AG04449 (cell line): ENCODE measurements at regions not wholly inside any gene's neighbourhood (a gene's known extent, or its start where the extent isn't known, plus 50 kb on each side); places are given as distances from the start of the nearest gene placed in this dataset.

Experiments
- CTCF ChIA-PET: fragments of 350-600 bp; formaldehyde crosslinking; extraction: SDS; loops from one replicate; lab custom pipeline; 2021; ENCODE audit warnings: antibody characterized with exemption; lab: Yijun Ruan, JAX
- POLR2A ChIA-PET: fragments of 400-600, 350-600 bp; formaldehyde crosslinking; extraction: SDS; loops from one replicate; lab custom pipeline; 2020; ENCODE audit warnings: antibody characterized with exemption, inconsistent platforms; lab: Yijun Ruan, JAX
- DNase-seq: peaks from one replicate; pipeline ENCODE4 v3.0.0-alpha.2; 2010; ENCODE audit warnings: low read depth, low spot score
- H3K4me3 ChIP-seq: 2 replicates; pipeline ENCODE4 v1.5.1; 2011; ENCODE audit warnings: low read depth, mild to moderate bottlenecking, control low read depth, low read length
- CTCF ChIP-seq: IDR thresholded peaks from one replicate; pipeline ENCODE4 v1.5.1; 2011; ENCODE audit warnings: mild to moderate bottlenecking, moderate library complexity, low read length, control low read depth, inconsistent platforms; ENCODE audit not compliant: insufficient read depth; ENCODE audit errors: missing control alignments

DNA sequence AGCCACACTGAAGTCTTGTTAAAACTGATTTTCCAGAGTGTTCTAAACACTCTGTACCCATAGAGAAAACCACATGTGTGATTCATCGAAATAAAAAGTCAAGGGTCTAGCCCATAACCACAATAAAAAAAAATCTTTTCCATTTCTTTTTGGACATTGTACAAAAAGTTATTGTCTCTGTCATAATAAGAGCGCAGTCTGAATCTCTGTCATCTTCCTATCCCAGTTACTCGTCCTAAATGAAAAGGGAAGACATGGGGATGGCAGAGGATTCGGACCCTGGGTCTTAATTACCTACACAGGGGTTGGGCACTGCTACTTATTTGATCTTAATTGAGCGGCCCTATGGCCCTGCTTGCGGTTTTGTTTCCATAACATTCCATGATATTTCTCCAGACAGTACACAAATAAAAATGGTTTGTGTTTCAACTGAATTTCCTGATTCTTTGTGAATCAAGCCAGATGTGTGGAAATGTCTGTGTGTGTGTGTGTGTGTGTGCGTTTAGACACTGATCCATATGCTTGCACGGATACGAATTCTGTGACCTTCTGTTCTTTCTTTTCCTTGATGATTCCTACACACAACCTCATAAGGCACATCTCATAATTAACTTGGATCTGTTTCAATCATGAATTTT lies 133.4 kb upstream of the SPATS2L start:
- H3K4me3 ChIP-seq: no peak overlapping the region
- no peak for DNase-seq
- CTCF ChIA-PET: no interaction called here
- POLR2A ChIA-PET: no interaction called here
- TF ChIP-seq CTCF: no peak

DNA sequence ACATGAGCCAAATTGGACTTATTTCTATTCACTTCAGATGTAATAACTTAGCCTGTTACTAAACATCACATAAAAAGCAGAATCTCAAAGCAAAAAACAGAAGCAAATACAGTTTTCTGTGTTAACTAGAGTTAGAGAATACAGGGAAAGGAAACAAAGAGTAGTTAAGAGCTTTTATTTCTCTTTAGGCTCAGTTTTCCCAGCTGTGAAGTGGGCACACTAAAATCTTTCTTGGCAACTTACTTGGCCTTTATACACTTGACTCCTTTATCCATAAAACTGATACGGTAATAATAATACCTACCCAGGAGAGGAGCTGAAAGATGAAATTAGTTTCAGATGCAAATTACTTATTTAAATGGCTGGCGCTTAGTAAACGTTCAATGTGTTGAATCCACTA lies 132.8 kb upstream of the SPATS2L start:
- CTCF ChIA-PET: no interaction called here
- no peak for TF ChIP-seq CTCF
- H3K4me3 ChIP-seq: no peak overlapping the region
- POLR2A ChIA-PET: no interaction called here
- DNase-seq: no peak

- H3K4me3 ChIP-seq: no peak overlapping the region
- CTCF ChIA-PET: interaction anchor here (1.3 to 1.8 kb wide), 2 partner anchors 14 to 195 kb away, joined by 3 to 5 read pairs; no protein-coding TSS in a partner anchor
- POLR2A ChIA-PET: no interaction called here
- no peak for DNase-seq
- no peak for TF ChIP-seq CTCF
These were observed 131.9 kb upstream of the SPATS2L start for GRCh38 chr2:200174433-200175216.

DNA sequence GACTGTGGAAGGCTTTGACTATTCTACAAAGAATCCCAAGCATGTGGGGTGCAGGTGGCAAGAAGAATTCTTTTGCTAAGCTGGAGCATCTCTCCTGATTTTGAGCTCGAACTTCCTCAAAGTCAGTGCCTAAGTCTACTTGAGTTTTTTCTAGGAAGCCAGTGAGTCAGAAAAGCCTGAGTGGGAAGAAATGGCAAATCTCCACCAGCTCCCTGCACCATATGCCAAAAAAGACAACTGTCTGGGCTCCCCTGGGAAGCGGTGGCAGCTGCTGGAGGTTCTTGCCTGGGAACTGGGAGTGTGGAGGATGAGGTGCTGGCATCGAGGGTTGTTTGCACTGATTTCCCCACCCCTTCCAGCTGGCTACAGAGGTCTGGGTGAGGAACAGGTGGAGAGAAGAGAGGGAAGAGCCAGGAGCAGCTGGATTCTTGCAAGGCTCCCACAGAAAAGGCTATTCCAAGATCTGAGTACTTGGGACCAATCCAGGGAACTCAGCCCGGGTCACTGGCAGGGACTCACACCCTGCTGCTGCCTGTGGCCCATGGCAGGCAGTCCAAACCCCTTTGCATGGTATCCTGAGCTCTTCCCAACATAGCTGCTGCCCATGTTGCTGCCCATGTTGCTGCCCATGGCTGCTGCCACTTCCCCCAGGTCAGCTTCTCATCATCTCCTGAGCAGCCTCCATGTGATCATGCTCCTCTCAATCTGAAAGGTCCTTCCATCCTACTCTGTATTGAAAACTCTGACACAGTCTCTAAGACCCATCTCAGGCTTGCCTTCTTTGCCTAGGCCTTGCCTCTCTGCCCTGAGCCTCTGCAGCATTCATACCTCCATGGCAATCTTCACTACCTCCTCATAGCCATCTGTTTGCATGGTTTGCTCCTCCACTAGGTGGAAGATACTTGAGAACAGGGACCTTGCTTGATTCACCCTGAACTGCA lies 128.3 kb upstream of the SPATS2L start:
- ChIA-PET POLR2A (no interaction called here), CTCF (interaction anchor here (0.8 to 3.0 kb wide), 6 partner anchors 10 to 332 kb away, joined by 3 to 8 read pairs (median 3); partner anchors contain the start of gene KCTD18)
- TF ChIP-seq CTCF: no peak
- DNase-seq: no peak
- no peak overlapping the region for H3K4me3 ChIP-seq

GRCh38 chr2:200179151-200179550 lies 127.3 kb upstream of the SPATS2L start:
- H3K4me3 ChIP-seq: no peak overlapping the region
- POLR2A ChIA-PET: no interaction called here
- CTCF ChIA-PET: no interaction called here
- TF ChIP-seq CTCF: no peak
- DNase-seq: no peak
